PFSK-1 (cell line): ENCODE measurements at regions not wholly inside any gene's neighbourhood (a gene's known extent, or its start where the extent isn't known, plus 50 kb on each side); places are given as distances from the start of the nearest gene placed in this dataset.

Source experiments
- POLR2AphosphoS5 ChIP-seq: IDR thresholded peaks from 2 replicates; pipeline ENCODE4 v1.6.1; 2012; ENCODE audit warnings: low read depth, mild to moderate bottlenecking, control low read depth, low read length, moderate library complexity
- REST ChIP-seq, 2 experiments: IDR thresholded peaks; 2 replicates each; pipeline versions ENCODE4 v1.6.1 to v1.8.0; 2011 to 2012; ENCODE audit warnings: low read depth in 2 of 2, low read length in 2 of 2, control low read depth in 1 of 2, inconsistent platforms in 1 of 2, mild to moderate bottlenecking in 1 of 2, moderate library complexity in 1 of 2; ENCODE audit not compliant: insufficient read depth in 1 of 2
- SIN3A ChIP-seq: IDR thresholded peaks from 2 replicates; pipeline ENCODE4 v1.6.1; 2012; ENCODE audit warnings: mild to moderate bottlenecking, low read length, moderate library complexity, borderline replicate concordance; ENCODE audit not compliant: insufficient read depth

GRCh38 chr18:45512363-45512953 lies 102.8 kb upstream of the SLC14A2 start:
- TF ChIP-seq REST (IDR thresholded peaks at IDR 0.05; ENCODE audit: insufficient read depth in 1 of 2, low read depth in 2 of 2, low read length in 2 of 2) (no peak), POLR2AphosphoS5 (no peak), SIN3A (no peak)
